ENCODE measurements at regions not wholly inside any gene's neighbourhood (a gene's known extent, or its start where the extent isn't known, plus 50 kb on each side); places are given as distances from the start of the nearest gene placed in this dataset.

GRCh38 chr16:17617021-17617552, 146.3 kb upstream of the XYLT1 start:
- no peak for TF ChIP-seq POLR2A (IDR thresholded peaks at IDR 0.05)
- no peak for TF ChIP-seq POLR2AphosphoS5 (IDR thresholded peaks at IDR 0.05)
